ENCODE measurements at regions not wholly inside any gene's neighbourhood (a gene's known extent, or its start where the extent isn't known, plus 50 kb on each side); places are given as distances from the start of the nearest gene placed in this dataset.

DNA sequence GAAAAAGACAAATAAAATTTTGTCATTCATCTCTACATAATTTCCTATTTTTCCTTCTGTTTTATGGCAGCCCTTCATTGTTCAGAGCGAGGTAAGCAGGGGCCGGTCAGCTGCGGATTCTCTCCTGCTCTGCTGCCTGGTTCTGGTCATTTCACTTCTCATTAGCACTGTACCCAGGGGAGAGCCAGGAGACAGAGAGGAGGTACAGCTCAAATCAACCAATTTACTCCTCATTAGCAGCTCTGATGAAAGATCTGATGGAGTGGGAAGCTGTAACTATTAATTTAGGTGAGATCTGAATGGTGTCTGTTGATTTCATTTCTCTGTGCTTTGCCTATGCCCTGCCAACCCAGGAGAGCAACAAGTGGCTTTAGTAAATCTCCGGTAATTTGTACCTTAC, 241.5 kb upstream of the PFKP start:
- Histone ChIP-seq H2AK5ac (ENCODE audit: low read depth, low read length) (no peak overlapping the region), H2AK9ac (replicated peaks; ENCODE audit: low read depth, low read length, poor library complexity) (no peak overlapping the region), H3K36me3 (ENCODE audit: control insufficient read depth, insufficient read depth, low read length) (no peaks in the 10 kb centered on the region), H4K91ac (ENCODE audit: insufficient read depth, low read depth, low read length) (no peak overlapping the region), H4K8ac (ENCODE audit: low read depth in 2 of 2, low read length in 2 of 2) (no peak overlapping the region), H2BK120ac (ENCODE audit: low read depth, low read length) (no peak overlapping the region), H3K18ac (ENCODE audit: low read depth, low read length) (no peak overlapping the region), H3K14ac (replicated peaks; ENCODE audit: low read depth, low read length) (no peak overlapping the region), H4K5ac (ENCODE audit: low read depth, low read length) (no peak overlapping the region), H3K9ac (ENCODE audit: low read depth, low read length) (no peak overlapping the region), H3K27me3 (ENCODE audit: control insufficient read depth, insufficient read depth, low read length) (no peaks in the 10 kb centered on the region), H3K4me1 (ENCODE audit: control insufficient read depth, insufficient read depth, low read length) (no peaks in the 10 kb centered on the region), H2BK20ac (ENCODE audit: low read depth, low read length) (no peak overlapping the region), H2AFZ (replicated peaks; ENCODE audit: low read length, poor library complexity) (no peak overlapping the region), H4K20me1 (ENCODE audit: insufficient read depth, low read length) (no peaks in the 10 kb centered on the region), H3K56ac (ENCODE audit: extremely low read depth, insufficient read depth, low read length) (no peak overlapping the region), H2BK15ac (ENCODE audit: low read depth, low read length) (no peak overlapping the region), H3K79me1 (ENCODE audit: low read depth in 1 of 2, low read length in 2 of 2) (no peaks in the 10 kb centered on the region), H3K27ac (ENCODE audit: insufficient read depth, low read length) (no peak overlapping the region), H3K9me3 (ENCODE audit: control insufficient read depth, insufficient read depth, low read length) (peaks cover 4% of the 10 kb centered on the region), H3K23ac (ENCODE audit: low read depth, low read length) (no peak overlapping the region), H3K4ac (ENCODE audit: low read depth, low read length) (no peak overlapping the region), H3K4me2 (ENCODE audit: low read depth, low read length) (no peak overlapping the region), H3K9me1 (ENCODE audit: insufficient read depth, low read length) (no peaks in the 10 kb centered on the region), H2BK5ac (ENCODE audit: low read depth, low read length, poor library complexity, severe bottlenecking) (no peak overlapping the region), H3K4me3 (ENCODE audit: insufficient read depth, low read depth, low read length) (no peak overlapping the region)
- WGBS, 2 experiments (ENCODE audit: extremely low coverage in 2 of 2, insufficient read length in 1 of 2): no CpG with 5 or more reads among the region's 4 CpGs
- ChIA-PET CTCF (no interaction called here), POLR2A (ENCODE audit: unreplicated experiment) (no interaction called here)
- ATAC-seq (ENCODE audit: low read depth): no peak
- no TSS peak for BruUV-seq (replicated peaks)
- dilution Hi-C loops (cut with HindIII; ENCODE audit: low sequenced_read_pairs, unreplicated experiment): no loop called here
- TF ChIP-seq CEBPB (IDR thresholded peaks at IDR 0.05; ENCODE audit: low read depth, low read length) (no peak), FOS (IDR thresholded peaks at IDR 0.05; ENCODE audit: low read depth, low read length) (no peak), NFE2L2 (IDR thresholded peaks at IDR 0.05; ENCODE audit: low read depth, low read length) (no peak), MXI1 (IDR thresholded peaks at IDR 0.05; ENCODE audit: borderline replicate concordance, low read depth, low read length) (no peak), SMC3 (IDR thresholded peaks at IDR 0.05; ENCODE audit: low read depth, low read length) (no peak), MAFK (IDR thresholded peaks at IDR 0.05; ENCODE audit: low read depth, low read length) (no peak), MAZ (IDR thresholded peaks at IDR 0.05; ENCODE audit: borderline replicate concordance, low read depth, low read length) (no peak), BHLHE40 (IDR thresholded peaks at IDR 0.05; ENCODE audit: low read depth, low read length) (no peak), RCOR1 (IDR thresholded peaks at IDR 0.05; ENCODE audit: insufficient replicate concordance, low read length) (no peak), CHD1 (IDR thresholded peaks at IDR 0.05; ENCODE audit: low read depth, low read length) (no peak), POLR2A (IDR thresholded peaks at IDR 0.05; ENCODE audit: low read depth, low read length) (no peak), RAD21 (IDR thresholded peaks at IDR 0.05; ENCODE audit: low read length) (no peak)
- TF ChIP-seq, protein P1, sequence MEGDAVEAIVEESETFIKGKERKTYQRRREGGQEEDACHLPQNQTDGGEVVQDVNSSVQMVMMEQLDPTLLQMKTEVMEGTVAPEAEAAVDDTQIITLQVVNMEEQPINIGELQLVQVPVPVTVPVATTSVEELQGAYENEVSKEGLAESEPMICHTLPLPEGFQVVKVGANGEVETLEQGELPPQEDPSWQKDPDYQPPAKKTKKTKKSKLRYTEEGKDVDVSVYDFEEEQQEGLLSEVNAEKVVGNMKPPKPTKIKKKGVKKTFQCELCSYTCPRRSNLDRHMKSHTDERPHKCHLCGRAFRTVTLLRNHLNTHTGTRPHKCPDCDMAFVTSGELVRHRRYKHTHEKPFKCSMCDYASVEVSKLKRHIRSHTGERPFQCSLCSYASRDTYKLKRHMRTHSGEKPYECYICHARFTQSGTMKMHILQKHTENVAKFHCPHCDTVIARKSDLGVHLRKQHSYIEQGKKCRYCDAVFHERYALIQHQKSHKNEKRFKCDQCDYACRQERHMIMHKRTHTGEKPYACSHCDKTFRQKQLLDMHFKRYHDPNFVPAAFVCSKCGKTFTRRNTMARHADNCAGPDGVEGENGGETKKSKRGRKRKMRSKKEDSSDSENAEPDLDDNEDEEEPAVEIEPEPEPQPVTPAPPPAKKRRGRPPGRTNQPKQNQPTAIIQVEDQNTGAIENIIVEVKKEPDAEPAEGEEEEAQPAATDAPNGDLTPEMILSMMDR (conservative IDR thresholded peaks at IDR 0.05; ENCODE audit: low read depth, low read length): no peak
- TF ChIP-seq, protein P2, sequence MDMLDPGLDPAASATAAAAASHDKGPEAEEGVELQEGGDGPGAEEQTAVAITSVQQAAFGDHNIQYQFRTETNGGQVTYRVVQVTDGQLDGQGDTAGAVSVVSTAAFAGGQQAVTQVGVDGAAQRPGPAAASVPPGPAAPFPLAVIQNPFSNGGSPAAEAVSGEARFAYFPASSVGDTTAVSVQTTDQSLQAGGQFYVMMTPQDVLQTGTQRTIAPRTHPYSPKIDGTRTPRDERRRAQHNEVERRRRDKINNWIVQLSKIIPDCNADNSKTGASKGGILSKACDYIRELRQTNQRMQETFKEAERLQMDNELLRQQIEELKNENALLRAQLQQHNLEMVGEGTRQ (IDR thresholded peaks at IDR 0.05; ENCODE audit: low read depth, low read length): no peak
- no peak for DNase-seq
- in situ Hi-C loops (cut with MboI; ENCODE audit: low sequenced_read_pairs): no loop called here
- intact Hi-C loops (cut with micrococcal nuclease): no loop called here
